HepG2 (cell line): ENCODE measurements at regions not wholly inside any gene's neighbourhood (a gene's known extent, or its start where the extent isn't known, plus 50 kb on each side); places are given as distances from the start of the nearest gene placed in this dataset.

ENCODE experiments used
- ETV5 ChIP-seq: IDR thresholded peaks from 2 replicates; pipeline ENCODE4 v1.6.1; 2018; ENCODE audit warnings: missing biosample characterization, missing genetic modification reagents, inconsistent platforms, borderline replicate concordance
- FOXC1 ChIP-seq: sonication (generic); formaldehyde crosslinking; IDR thresholded peaks from 2 replicates; pipeline ENCODE4 v1.8.0; 2022; ENCODE audit warnings: mild to moderate bottlenecking, missing genetic modification reagents, borderline replicate concordance
- HNRNPL ChIP-seq: fragments of 200-400 bp; formaldehyde crosslinking; IDR thresholded peaks from 2 replicates; pipeline ENCODE4 v1.6.1; 2017; ENCODE audit warnings: mild to moderate bottlenecking, low read depth, low read length
- MBNL3 ChIP-seq: fragments of 250-450 bp; sonication (Bioruptor Pico); conservative IDR thresholded peaks from 2 replicates; pipeline ENCODE4 v1.8.0; 2022; ENCODE audit warnings: mild to moderate bottlenecking, inconsistent platforms
- MIXL1 ChIP-seq: IDR thresholded peaks from 2 replicates; pipeline ENCODE4 v1.6.1; 2016
- PAWR ChIP-seq: sonication (generic); formaldehyde crosslinking; IDR thresholded peaks from 2 replicates; pipeline ENCODE4 v1.4.0; 2020; ENCODE audit warnings: missing genetic modification reagents, mild to moderate bottlenecking, borderline replicate concordance
- PCBP2 ChIP-seq: fragments of 200-400 bp; formaldehyde crosslinking; optimal IDR thresholded peaks from 2 replicates; pipeline ENCODE3; 2018; ENCODE audit warnings: low read length, low read depth; ENCODE audit not compliant: poor library complexity, severe bottlenecking
- POGK ChIP-seq: sonication (generic); formaldehyde crosslinking; conservative IDR thresholded peaks from 2 replicates; pipeline ENCODE4 v1.8.0; 2022; ENCODE audit warnings: mild to moderate bottlenecking, moderate library complexity, missing genetic modification reagents
- REL ChIP-seq: sonication (generic); formaldehyde crosslinking; conservative IDR thresholded peaks from 2 replicates; pipeline ENCODE4 v1.8.0; 2022; ENCODE audit warnings: mild to moderate bottlenecking, missing genetic modification reagents, moderate library complexity
- RFXANK ChIP-seq: IDR thresholded peaks from 2 replicates; pipeline ENCODE4 v1.6.1; 2016
- SOX13 ChIP-seq, 3 experiments: fragments of 450-650 bp in 1 of 3; sonication (generic) in 1 of 3; formaldehyde crosslinking in 1 of 3; IDR thresholded peaks in 2 of 3; conservative IDR thresholded peaks in 1 of 3; 2 replicates each; pipeline versions ENCODE4 v1.5.0 to v1.6.1; 2016 to 2020; ENCODE audit warnings: antibody characterized with exemption in 1 of 3, mild to moderate bottlenecking in 1 of 3, missing compliant biosample characterization in 1 of 3, missing genetic modification reagents in 1 of 3, moderate library complexity in 1 of 3
- SP4 ChIP-seq: sonication (generic); formaldehyde crosslinking; IDR thresholded peaks from 2 replicates; pipeline ENCODE4 v1.8.1; 2023; ENCODE audit warnings: mild to moderate bottlenecking, missing genetic modification reagents
- ZBTB7B ChIP-seq: sonication (generic); formaldehyde crosslinking; IDR thresholded peaks from 2 replicates; pipeline ENCODE4 v1.4.0; 2020; ENCODE audit warnings: missing genetic modification reagents
- ZMAT5 ChIP-seq: sonication (generic); formaldehyde crosslinking; IDR thresholded peaks from 2 replicates; pipeline ENCODE4 v1.5.0; 2020; ENCODE audit warnings: mild to moderate bottlenecking, low read depth, missing genetic modification reagents, borderline replicate concordance
- ZNF557 ChIP-seq: sonication (generic); formaldehyde crosslinking; IDR thresholded peaks from 2 replicates; pipeline ENCODE4 v1.4.0; 2020; ENCODE audit warnings: missing genetic modification reagents
- ZNF770 ChIP-seq: sonication (generic); formaldehyde crosslinking; IDR thresholded peaks from 2 replicates; pipeline ENCODE4 v1.5.0; 2020; ENCODE audit warnings: mild to moderate bottlenecking, missing genetic modification reagents
- ZNF878 ChIP-seq: sonication (generic); formaldehyde crosslinking; IDR thresholded peaks from 2 replicates; pipeline ENCODE4 v1.8.1; 2023; ENCODE audit warnings: mild to moderate bottlenecking, missing genetic modification reagents, moderate library complexity
- TF ChIP-seq, protein P1 (sequence below), 2 experiments: sonication (generic) in 1 of 2; formaldehyde crosslinking in 1 of 2; IDR thresholded peaks; 2 replicates each; pipeline versions ENCODE4 v1.6.1 to v1.9.0; 2014 to 2022; ENCODE audit warnings: antibody characterized with exemption in 1 of 2, borderline replicate concordance in 1 of 2, inconsistent platforms in 1 of 2, low read depth in 1 of 2, missing genetic modification reagents in 1 of 2

DNA sequence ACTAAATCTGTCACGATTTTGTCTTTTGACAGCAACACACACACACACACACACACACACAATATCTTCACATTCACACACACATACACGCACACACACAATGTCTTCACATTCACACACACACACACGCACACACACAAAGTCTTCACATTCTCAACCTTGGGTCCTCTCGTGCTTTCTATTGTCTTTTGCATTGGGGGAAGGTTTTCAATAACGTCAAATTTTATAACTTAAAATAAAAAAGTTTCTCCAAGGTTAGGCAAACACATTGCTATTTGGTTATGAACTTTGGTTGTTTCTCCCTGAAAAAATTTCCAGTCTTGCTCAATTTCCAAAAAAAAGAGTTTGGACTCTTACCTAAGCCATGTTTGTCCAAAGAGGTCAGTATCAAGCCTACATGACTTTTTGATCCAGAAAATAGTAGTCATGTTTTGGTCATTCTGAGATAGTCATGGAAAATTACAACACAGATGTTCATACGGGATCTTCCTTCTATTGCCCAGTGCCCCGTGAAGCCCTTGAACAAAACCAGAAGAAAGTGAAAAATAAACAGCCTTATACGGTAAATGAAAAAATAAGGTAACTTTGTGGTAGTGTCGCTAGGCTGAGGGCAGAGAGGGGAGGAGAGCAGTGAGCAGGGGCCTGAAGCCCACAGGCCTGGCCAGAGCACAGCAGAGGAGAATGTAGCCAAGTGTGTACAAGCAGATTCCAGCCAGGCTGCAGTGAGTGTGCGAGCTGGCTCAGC lies 542.8 kb upstream of the ID2 start (continued):
- TF ChIP-seq ZMAT5 (CRISPR knock-in tag) (no peak), MBNL3 (CRISPR knock-in tag) (no peak), ZNF878 (CRISPR knock-in tag) (peak; percentile 79; the same call in 1 of the 2 replicates), REL (CRISPR knock-in tag) (no peak; the same call in 1 of the 2 replicates), POGK (CRISPR knock-in tag) (peak; percentile 24; the same call in 1 of the 2 replicates), ETV5 (CRISPR knock-in tag) (peak; percentile 38; the same call in 1 of the 2 replicates), HNRNPL (no peak), SP4 (CRISPR knock-in tag) (no peak), FOXC1 (peak; percentile 63; the same call in 1 of the 2 replicates), PAWR (CRISPR knock-in tag) (no peak), PCBP2 (no peak), RFXANK (CRISPR knock-in tag) (no peak; the same call in 1 of the 2 replicates), SOX13 (IDR thresholded peaks at IDR 0.05) (peak; percentile 80), SOX13 (CRISPR knock-in tag; conservative IDR thresholded peaks at IDR 0.05 in 1 of 2, IDR thresholded peaks at IDR 0.05 in 1 of 2) (peak; percentile 81 to 93; a peak in 2 of 4 replicates), ZBTB7B (CRISPR knock-in tag) (peak; percentile 72), MIXL1 (CRISPR knock-in tag) (peak; percentile 95), ZNF557 (no peak), ZNF770 (CRISPR knock-in tag) (0 out of 2 replicates have a peak, but pooled peaks have one; percentile 11)
- TF ChIP-seq, protein P1, sequence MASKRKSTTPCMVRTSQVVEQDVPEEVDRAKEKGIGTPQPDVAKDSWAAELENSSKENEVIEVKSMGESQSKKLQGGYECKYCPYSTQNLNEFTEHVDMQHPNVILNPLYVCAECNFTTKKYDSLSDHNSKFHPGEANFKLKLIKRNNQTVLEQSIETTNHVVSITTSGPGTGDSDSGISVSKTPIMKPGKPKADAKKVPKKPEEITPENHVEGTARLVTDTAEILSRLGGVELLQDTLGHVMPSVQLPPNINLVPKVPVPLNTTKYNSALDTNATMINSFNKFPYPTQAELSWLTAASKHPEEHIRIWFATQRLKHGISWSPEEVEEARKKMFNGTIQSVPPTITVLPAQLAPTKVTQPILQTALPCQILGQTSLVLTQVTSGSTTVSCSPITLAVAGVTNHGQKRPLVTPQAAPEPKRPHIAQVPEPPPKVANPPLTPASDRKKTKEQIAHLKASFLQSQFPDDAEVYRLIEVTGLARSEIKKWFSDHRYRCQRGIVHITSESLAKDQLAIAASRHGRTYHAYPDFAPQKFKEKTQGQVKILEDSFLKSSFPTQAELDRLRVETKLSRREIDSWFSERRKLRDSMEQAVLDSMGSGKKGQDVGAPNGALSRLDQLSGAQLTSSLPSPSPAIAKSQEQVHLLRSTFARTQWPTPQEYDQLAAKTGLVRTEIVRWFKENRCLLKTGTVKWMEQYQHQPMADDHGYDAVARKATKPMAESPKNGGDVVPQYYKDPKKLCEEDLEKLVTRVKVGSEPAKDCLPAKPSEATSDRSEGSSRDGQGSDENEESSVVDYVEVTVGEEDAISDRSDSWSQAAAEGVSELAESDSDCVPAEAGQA (IDR thresholded peaks at IDR 0.05; ENCODE audit: low read depth), result peak; percentile 14; the same call in 1 of the 2 replicates
- TF ChIP-seq, protein P1 (CRISPR knock-in tag; IDR thresholded peaks at IDR 0.05; ENCODE audit: borderline replicate concordance), result no peak
